ENCODE measurements at regions not wholly inside any gene's neighbourhood (a gene's known extent, or its start where the extent isn't known, plus 50 kb on each side); places are given as distances from the start of the nearest gene placed in this dataset.

GRCh38 chr13:55159765-55160164 lies 1981.0 kb upstream of the PRR20A start:
- TF ChIP-seq CTCF (conservative IDR thresholded peaks at IDR 0.05 in 1 of 2, IDR thresholded peaks at IDR 0.05 in 1 of 2; ENCODE audit: low read depth in 1 of 2, low read length in 2 of 2) (no peak), EZH2 (IDR thresholded peaks at IDR 0.05; ENCODE audit: low read length, missing control alignments) (no peak)
